NB4 (cell line): ENCODE measurements at regions not wholly inside any gene's neighbourhood (a gene's known extent, or its start where the extent isn't known, plus 50 kb on each side); places are given as distances from the start of the nearest gene placed in this dataset.

Experiments used
- CTCF ChIP-seq: IDR thresholded peaks from one replicate; pipeline ENCODE4 v1.5.1; 2012; ENCODE audit warnings: low read depth, low read length
- MAX ChIP-seq: IDR thresholded peaks from 2 replicates; pipeline ENCODE4 v1.6.1; 2011; ENCODE audit warnings: low read depth, low read length
- POLR2A ChIP-seq: IDR thresholded peaks from 2 replicates; pipeline ENCODE4 v1.6.1; 2011; ENCODE audit warnings: mild to moderate bottlenecking; ENCODE audit not compliant: insufficient read length; ENCODE audit errors: extremely low read depth

- TF ChIP-seq CTCF (no peak), MAX (no peak), POLR2A (no peak)
Measured at GRCh38 chr16:74101379-74102137, 195.1 kb upstream of the PSMD7 start.
